HG03354 (cell line): ENCODE measurements at regions not wholly inside any gene's neighbourhood (a gene's known extent, or its start where the extent isn't known, plus 50 kb on each side); places are given as distances from the start of the nearest gene placed in this dataset.
"Not testable (repeated sequence)": the region's sequence is repeated elsewhere in the genome, so short reads cannot be mapped to it uniquely, and the experiment has no call there.

Source experiments
- ATAC-seq: cut with Tn5 transposase; IDR thresholded peaks from one replicate; pipeline ENCODE4 v1.9.1; 2021; ENCODE audit warnings: mild to moderate bottlenecking; ENCODE audit not compliant: unreplicated experiment, poor library complexity, severe bottlenecking

GRCh38 chr2:78251708-78252107, 729.5 kb upstream of the LRRTM4 start:
- no peak for ATAC-seq

- ATAC-seq = no peak
Observed at GRCh38 chr2:78260861-78261260, 738.7 kb upstream of the LRRTM4 start.

GRCh38 chr2:78261454-78261853, 739.3 kb upstream of the LRRTM4 start:
- no peak for ATAC-seq

GRCh38 chr2:78262089-78262488, 739.9 kb upstream of the LRRTM4 start:
- ATAC-seq = not testable (repeated sequence)

- no peak for ATAC-seq
Observed at GRCh38 chr2:78262713-78263375, 740.7 kb upstream of the LRRTM4 start.

- ATAC-seq = no peak
Observed at GRCh38 chr2:78263571-78263970, 741.4 kb upstream of the LRRTM4 start.

GRCh38 chr2:78264130-78264529, 742.0 kb upstream of the LRRTM4 start:
- no peak for ATAC-seq

- ATAC-seq = no peak
Observed at GRCh38 chr2:78281164-78281563, 744.3 kb upstream of the REG3G start.

GRCh38 chr2:78290581-78291214, 734.8 kb upstream of the REG3G start:
- no peak for ATAC-seq

- ATAC-seq = no peak
Observed at GRCh38 chr2:78293768-78294167, 731.7 kb upstream of the REG3G start.

- ATAC-seq = no peak
Observed at GRCh38 chr2:78301166-78301789, 724.2 kb upstream of the REG3G start.

- ATAC-seq = no peak
Observed at GRCh38 chr2:78304678-78305077, 720.8 kb upstream of the REG3G start.

- ATAC-seq = no peak
Observed at GRCh38 chr2:78309460-78309859, 716.0 kb upstream of the REG3G start.

- no peak for ATAC-seq
Observed at GRCh38 chr2:78315368-78315767, 710.1 kb upstream of the REG3G start.

GRCh38 chr2:78318275-78318674, 707.2 kb upstream of the REG3G start:
- ATAC-seq = no peak

GRCh38 chr2:78330193-78330592, 695.3 kb upstream of the REG3G start:
- no peak for ATAC-seq

- ATAC-seq = no peak
Observed at GRCh38 chr2:78351208-78351607, 674.3 kb upstream of the REG3G start.

GRCh38 chr2:78353168-78353567, 672.3 kb upstream of the REG3G start:
- no peak for ATAC-seq

GRCh38 chr2:78355967-78356366, 669.5 kb upstream of the REG3G start:
- no peak for ATAC-seq

GRCh38 chr2:78383576-78383975, 641.9 kb upstream of the REG3G start:
- no peak for ATAC-seq

GRCh38 chr2:78397198-78397597, 628.3 kb upstream of the REG3G start:
- no peak for ATAC-seq
